HEK293 (cell line): ENCODE measurements at regions not wholly inside any gene's neighbourhood (a gene's known extent, or its start where the extent isn't known, plus 50 kb on each side); places are given as distances from the start of the nearest gene placed in this dataset.

ENCODE experiments used
- CTCF ChIA-PET: fragments of 350-600 bp; formaldehyde crosslinking; extraction: SDS; loops from one replicate; lab custom pipeline; 2021; ENCODE audit warnings: antibody characterized with exemption; lab: Yijun Ruan, JAX
- POLR2A ChIA-PET: fragments of 300-600 bp; formaldehyde crosslinking; extraction: SDS; loops from one replicate; lab custom pipeline; 2020; ENCODE audit warnings: antibody characterized with exemption, inconsistent platforms; lab: Yijun Ruan, JAX
- H3K27ac ChIP-seq: fragments of 200-500 bp; sonication (Bioruptor generic); 2 replicates; pipeline ENCODE4 v1.5.1; 2014; ENCODE audit warnings: low read depth, low read length, control low read depth, inconsistent platforms; ENCODE audit errors: extremely low read depth
- H3K36me3 ChIP-seq, 2 experiments: fragments of 200-500 bp in 1 of 2; sonication (Bioruptor generic) in 1 of 2; 1 replicate in 1 of 2; 2 replicates in 1 of 2; pipeline ENCODE4 v1.5.1; 2014 to 2017; ENCODE audit warnings: inconsistent platforms in 2 of 2, low read length in 2 of 2; ENCODE audit not compliant: control insufficient read depth in 2 of 2, insufficient read depth in 1 of 2
- H3K4me1 ChIP-seq: fragments of 200-500 bp; sonication (Bioruptor generic); 2 replicates; pipeline ENCODE4 v1.5.1; 2014; ENCODE audit warnings: mild to moderate bottlenecking, low read length, inconsistent platforms; ENCODE audit not compliant: control insufficient read depth, insufficient read depth
- H3K4me3 ChIP-seq: 2 replicates; pipeline ENCODE4 v1.5.1; 2011; ENCODE audit warnings: low read depth, mild to moderate bottlenecking, control low read depth, low read length, moderate library complexity
- H3K9me3 ChIP-seq: fragments of 200-500 bp; sonication (Bioruptor generic); 2 replicates; pipeline ENCODE4 v1.5.1; 2014; ENCODE audit warnings: low read depth, low read length, inconsistent platforms; ENCODE audit not compliant: control insufficient read depth, insufficient read depth
- SCRT1 ChIP-seq: fragments of 450-650 bp; formaldehyde crosslinking; IDR thresholded peaks from 2 replicates; pipeline ENCODE4 v1.5.1; 2016; ENCODE audit warnings: missing biosample characterization, missing genetic modification characterization, borderline replicate concordance
- ZNF155 ChIP-seq: fragments of 450-650 bp; formaldehyde crosslinking; IDR thresholded peaks from 2 replicates; pipeline ENCODE4 v1.5.1; 2016; ENCODE audit warnings: missing biosample characterization, missing genetic modification characterization
- ZNF184 ChIP-seq: fragments of 450-650 bp; IDR thresholded peaks from 2 replicates; pipeline ENCODE4 v1.5.1; 2018; ENCODE audit warnings: missing biosample characterization, mild to moderate bottlenecking, missing genetic modification characterization
- ZNF202 ChIP-seq: fragments of 450-650 bp; formaldehyde crosslinking; IDR thresholded peaks from 2 replicates; pipeline ENCODE4 v1.5.1; 2016; ENCODE audit warnings: missing biosample characterization, missing genetic modification characterization, borderline replicate concordance
- ZNF214 ChIP-seq: fragments of 450-650 bp; formaldehyde crosslinking; IDR thresholded peaks from 2 replicates; pipeline ENCODE4 v1.5.1; 2017; ENCODE audit warnings: missing biosample characterization, mild to moderate bottlenecking, missing genetic modification characterization, borderline replicate concordance
- ZNF239 ChIP-seq: fragments of 450-650 bp; formaldehyde crosslinking; IDR thresholded peaks from 2 replicates; pipeline ENCODE4 v1.5.1; 2016; ENCODE audit warnings: missing biosample characterization, missing genetic modification characterization
- ZNF530 ChIP-seq: fragments of 450-650 bp; formaldehyde crosslinking; IDR thresholded peaks from 2 replicates; pipeline ENCODE4 v1.5.1; 2016; ENCODE audit warnings: low read depth, missing biosample characterization, missing genetic modification characterization
- ZNF555 ChIP-seq: fragments of 450-650 bp; formaldehyde crosslinking; conservative IDR thresholded peaks from 2 replicates; pipeline ENCODE4 v1.5.1; 2017; ENCODE audit warnings: missing biosample characterization, mild to moderate bottlenecking, missing genetic modification characterization, inconsistent platforms
- ZNF571 ChIP-seq: fragments of 450-650 bp; formaldehyde crosslinking; IDR thresholded peaks from 2 replicates; pipeline ENCODE4 v1.5.0; 2017; ENCODE audit warnings: missing biosample characterization, missing genetic modification characterization
- ZNF600 ChIP-seq: fragments of 450-650 bp; formaldehyde crosslinking; IDR thresholded peaks from 2 replicates; pipeline ENCODE4 v1.5.1; 2016; ENCODE audit warnings: missing biosample characterization, missing genetic modification characterization
- ZNF610 ChIP-seq: fragments of 450-650 bp; formaldehyde crosslinking; IDR thresholded peaks from 2 replicates; pipeline ENCODE4 v1.5.1; 2016; ENCODE audit warnings: missing biosample characterization, missing genetic modification characterization, borderline replicate concordance
- ZNF843 ChIP-seq: fragments of 450-650 bp; formaldehyde crosslinking; IDR thresholded peaks from 2 replicates; pipeline ENCODE4 v1.5.1; 2016; ENCODE audit warnings: missing biosample characterization, missing genetic modification characterization
- TF ChIP-seq, protein P1 (sequence below): fragments of 450-650 bp; formaldehyde crosslinking; IDR thresholded peaks from 2 replicates; pipeline ENCODE4 v1.5.1; 2016; ENCODE audit warnings: missing biosample characterization, missing genetic modification characterization
- TF ChIP-seq, protein P2 (sequence below): fragments of 450-650 bp; formaldehyde crosslinking; IDR thresholded peaks from 2 replicates; pipeline ENCODE4 v1.5.1; 2017; ENCODE audit warnings: missing biosample characterization, missing genetic modification characterization
- TF ChIP-seq, protein P3 (sequence below): fragments of 450-650 bp; formaldehyde crosslinking; IDR thresholded peaks from 2 replicates; pipeline ENCODE4 v1.5.1; 2016; ENCODE audit warnings: missing biosample characterization, missing genetic modification characterization
- TF ChIP-seq, protein P4 (sequence below): fragments of 450-650 bp; formaldehyde crosslinking; IDR thresholded peaks from 2 replicates; pipeline ENCODE4 v1.5.1; 2017; ENCODE audit warnings: missing biosample characterization, missing genetic modification characterization
- TF ChIP-seq, protein P5 (sequence below): fragments of 450-650 bp; formaldehyde crosslinking; IDR thresholded peaks from 2 replicates; pipeline ENCODE4 v1.5.1; 2017; ENCODE audit warnings: missing biosample characterization, mild to moderate bottlenecking, missing genetic modification characterization, moderate library complexity
- TF ChIP-seq, protein P6 (sequence below): fragments of 450-650 bp; formaldehyde crosslinking; IDR thresholded peaks from 2 replicates; pipeline ENCODE4 v1.5.1; 2016; ENCODE audit warnings: missing biosample characterization, missing genetic modification characterization
- TF ChIP-seq, protein P7 (sequence below): IDR thresholded peaks from 2 replicates; pipeline ENCODE4 v1.6.1; 2011; ENCODE audit warnings: mild to moderate bottlenecking, low read depth, low read length, borderline replicate concordance
- TF ChIP-seq, protein P8 (sequence below): fragments of 450-650 bp; formaldehyde crosslinking; IDR thresholded peaks from 2 replicates; pipeline ENCODE4 v1.5.1; 2017; ENCODE audit warnings: missing biosample characterization, missing genetic modification characterization

DNA sequence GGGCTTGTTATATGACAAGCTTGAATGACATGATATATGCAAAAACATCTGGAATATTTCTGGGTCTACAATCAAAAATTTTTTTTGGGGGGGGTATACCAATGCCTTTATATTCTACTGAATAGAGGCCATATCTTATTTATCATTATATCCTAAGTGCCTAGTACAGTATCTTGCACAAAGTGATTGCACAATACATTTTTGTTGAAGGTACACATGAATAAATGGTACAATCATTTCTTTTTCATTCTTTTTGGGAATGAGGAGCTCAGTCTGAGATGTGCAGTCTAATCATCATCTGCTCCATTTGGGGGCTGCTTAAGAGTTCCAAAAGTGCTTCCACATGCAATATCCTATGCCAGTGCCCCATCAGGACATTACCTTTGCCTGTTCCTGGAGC is 214.6 kb downstream of the KIF20B start:
- TF ChIP-seq ZNF610 (tag by site-specific recombination) = no peak
- TF ChIP-seq SCRT1 = no peak
- TF ChIP-seq ZNF530 (tag by site-specific recombination) = no peak
- TF ChIP-seq ZNF202 = no peak
- TF ChIP-seq, protein P1, sequence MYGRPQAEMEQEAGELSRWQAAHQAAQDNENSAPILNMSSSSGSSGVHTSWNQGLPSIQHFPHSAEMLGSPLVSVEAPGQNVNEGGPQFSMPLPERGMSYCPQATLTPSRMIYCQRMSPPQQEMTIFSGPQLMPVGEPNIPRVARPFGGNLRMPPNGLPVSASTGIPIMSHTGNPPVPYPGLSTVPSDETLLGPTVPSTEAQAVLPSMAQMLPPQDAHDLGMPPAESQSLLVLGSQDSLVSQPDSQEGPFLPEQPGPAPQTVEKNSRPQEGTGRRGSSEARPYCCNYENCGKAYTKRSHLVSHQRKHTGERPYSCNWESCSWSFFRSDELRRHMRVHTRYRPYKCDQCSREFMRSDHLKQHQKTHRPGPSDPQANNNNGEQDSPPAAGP = no peak
- TF ChIP-seq ZNF239 (tag by site-specific recombination) = no peak
- TF ChIP-seq, protein P2, sequence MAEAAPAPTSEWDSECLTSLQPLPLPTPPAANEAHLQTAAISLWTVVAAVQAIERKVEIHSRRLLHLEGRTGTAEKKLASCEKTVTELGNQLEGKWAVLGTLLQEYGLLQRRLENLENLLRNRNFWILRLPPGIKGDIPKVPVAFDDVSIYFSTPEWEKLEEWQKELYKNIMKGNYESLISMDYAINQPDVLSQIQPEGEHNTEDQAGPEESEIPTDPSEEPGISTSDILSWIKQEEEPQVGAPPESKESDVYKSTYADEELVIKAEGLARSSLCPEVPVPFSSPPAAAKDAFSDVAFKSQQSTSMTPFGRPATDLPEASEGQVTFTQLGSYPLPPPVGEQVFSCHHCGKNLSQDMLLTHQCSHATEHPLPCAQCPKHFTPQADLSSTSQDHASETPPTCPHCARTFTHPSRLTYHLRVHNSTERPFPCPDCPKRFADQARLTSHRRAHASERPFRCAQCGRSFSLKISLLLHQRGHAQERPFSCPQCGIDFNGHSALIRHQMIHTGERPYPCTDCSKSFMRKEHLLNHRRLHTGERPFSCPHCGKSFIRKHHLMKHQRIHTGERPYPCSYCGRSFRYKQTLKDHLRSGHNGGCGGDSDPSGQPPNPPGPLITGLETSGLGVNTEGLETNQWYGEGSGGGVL (tag by site-specific recombination) = no peak
- no peak for TF ChIP-seq ZNF184 (tag by site-specific recombination)
- no peak for TF ChIP-seq ZNF555 (tag by site-specific recombination)
- TF ChIP-seq, protein P3, sequence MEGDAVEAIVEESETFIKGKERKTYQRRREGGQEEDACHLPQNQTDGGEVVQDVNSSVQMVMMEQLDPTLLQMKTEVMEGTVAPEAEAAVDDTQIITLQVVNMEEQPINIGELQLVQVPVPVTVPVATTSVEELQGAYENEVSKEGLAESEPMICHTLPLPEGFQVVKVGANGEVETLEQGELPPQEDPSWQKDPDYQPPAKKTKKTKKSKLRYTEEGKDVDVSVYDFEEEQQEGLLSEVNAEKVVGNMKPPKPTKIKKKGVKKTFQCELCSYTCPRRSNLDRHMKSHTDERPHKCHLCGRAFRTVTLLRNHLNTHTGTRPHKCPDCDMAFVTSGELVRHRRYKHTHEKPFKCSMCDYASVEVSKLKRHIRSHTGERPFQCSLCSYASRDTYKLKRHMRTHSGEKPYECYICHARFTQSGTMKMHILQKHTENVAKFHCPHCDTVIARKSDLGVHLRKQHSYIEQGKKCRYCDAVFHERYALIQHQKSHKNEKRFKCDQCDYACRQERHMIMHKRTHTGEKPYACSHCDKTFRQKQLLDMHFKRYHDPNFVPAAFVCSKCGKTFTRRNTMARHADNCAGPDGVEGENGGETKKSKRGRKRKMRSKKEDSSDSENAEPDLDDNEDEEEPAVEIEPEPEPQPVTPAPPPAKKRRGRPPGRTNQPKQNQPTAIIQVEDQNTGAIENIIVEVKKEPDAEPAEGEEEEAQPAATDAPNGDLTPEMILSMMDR (tag by site-specific recombination) = no peak
- TF ChIP-seq, protein P4, sequence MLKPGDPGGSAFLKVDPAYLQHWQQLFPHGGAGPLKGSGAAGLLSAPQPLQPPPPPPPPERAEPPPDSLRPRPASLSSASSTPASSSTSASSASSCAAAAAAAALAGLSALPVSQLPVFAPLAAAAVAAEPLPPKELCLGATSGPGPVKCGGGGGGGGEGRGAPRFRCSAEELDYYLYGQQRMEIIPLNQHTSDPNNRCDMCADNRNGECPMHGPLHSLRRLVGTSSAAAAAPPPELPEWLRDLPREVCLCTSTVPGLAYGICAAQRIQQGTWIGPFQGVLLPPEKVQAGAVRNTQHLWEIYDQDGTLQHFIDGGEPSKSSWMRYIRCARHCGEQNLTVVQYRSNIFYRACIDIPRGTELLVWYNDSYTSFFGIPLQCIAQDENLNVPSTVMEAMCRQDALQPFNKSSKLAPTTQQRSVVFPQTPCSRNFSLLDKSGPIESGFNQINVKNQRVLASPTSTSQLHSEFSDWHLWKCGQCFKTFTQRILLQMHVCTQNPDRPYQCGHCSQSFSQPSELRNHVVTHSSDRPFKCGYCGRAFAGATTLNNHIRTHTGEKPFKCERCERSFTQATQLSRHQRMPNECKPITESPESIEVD (tag by site-specific recombination) = no peak
- TF ChIP-seq, protein P5, sequence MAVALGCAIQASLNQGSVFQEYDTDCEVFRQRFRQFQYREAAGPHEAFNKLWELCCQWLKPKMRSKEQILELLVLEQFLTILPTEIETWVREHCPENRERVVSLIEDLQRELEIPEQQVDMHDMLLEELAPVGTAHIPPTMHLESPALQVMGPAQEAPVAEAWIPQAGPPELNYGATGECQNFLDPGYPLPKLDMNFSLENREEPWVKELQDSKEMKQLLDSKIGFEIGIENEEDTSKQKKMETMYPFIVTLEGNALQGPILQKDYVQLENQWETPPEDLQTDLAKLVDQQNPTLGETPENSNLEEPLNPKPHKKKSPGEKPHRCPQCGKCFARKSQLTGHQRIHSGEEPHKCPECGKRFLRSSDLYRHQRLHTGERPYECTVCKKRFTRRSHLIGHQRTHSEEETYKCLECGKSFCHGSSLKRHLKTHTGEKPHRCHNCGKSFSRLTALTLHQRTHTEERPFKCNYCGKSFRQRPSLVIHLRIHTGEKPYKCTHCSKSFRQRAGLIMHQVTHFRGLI (tag by site-specific recombination) = no peak
- no peak for TF ChIP-seq ZNF600 (tag by site-specific recombination)
- no peaks in the 10 kb centered on the region for H3K9me3 ChIP-seq
- no peaks in the 10 kb centered on the region for H3K36me3 ChIP-seq
- ChIA-PET CTCF (no interaction called here), POLR2A (no interaction called here)
- H3K27ac ChIP-seq = no peak overlapping the region
- H3K4me1 ChIP-seq = no peaks in the 10 kb centered on the region
- no peak overlapping the region for H3K4me3 ChIP-seq

DNA sequence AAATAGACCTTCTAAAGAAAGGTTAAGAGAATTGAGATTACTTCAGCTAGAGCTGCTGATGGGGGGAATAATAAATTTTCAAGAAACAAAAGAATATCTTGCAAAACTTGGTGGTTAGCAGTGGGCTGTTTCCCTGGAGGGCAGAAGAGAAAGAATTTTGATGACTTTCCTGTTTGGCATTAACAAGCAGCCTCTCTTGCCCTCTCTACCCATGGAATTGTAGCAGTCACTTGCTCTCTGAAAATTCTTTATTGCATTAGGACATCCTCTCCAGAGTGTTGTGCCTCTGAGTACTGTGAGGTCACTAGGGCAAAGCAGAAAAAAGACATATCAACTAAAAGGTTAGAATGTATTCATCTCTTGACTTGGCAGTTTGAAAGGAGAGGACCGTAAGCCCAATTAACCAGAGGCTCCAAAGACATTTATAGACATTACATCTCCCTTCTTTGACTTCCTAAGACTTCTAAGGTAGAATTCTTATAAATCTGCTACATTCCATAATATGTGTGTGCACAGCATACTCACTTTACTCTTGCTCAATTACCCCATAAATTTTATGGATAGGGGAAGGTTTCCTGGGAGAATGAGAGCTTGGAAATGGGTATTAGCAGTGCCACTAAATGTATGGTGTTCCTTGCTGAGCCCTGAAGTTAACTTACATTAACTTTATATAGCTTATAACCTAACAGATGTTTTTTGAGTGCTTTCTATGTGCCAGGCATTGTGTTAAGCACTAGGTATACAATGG is 215.3 kb downstream of the KIF20B start:
- ChIA-PET POLR2A (no interaction called here), CTCF (no interaction called here)
- no peak overlapping the region for H3K27ac ChIP-seq
- TF ChIP-seq, protein P6, sequence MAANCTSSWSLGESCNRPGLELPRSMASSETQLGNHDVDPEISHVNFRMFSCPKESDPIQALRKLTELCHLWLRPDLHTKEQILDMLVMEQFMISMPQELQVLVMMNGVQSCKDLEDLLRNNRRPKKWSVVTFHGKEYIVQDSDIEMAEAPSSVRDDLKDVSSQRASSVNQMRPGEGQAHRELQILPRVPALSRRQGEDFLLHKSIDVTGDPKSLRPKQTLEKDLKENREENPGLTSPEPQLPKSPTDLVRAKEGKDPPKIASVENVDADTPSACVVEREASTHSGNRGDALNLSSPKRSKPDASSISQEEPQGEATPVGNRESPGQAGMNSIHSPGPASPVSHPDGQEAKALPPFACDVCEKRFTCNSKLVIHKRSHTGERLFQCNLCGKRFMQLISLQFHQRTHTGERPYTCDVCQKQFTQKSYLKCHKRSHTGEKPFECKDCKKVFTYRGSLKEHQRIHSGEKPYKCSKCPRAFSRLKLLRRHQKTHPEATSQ (tag by site-specific recombination) = no peak
- TF ChIP-seq, protein P7, sequence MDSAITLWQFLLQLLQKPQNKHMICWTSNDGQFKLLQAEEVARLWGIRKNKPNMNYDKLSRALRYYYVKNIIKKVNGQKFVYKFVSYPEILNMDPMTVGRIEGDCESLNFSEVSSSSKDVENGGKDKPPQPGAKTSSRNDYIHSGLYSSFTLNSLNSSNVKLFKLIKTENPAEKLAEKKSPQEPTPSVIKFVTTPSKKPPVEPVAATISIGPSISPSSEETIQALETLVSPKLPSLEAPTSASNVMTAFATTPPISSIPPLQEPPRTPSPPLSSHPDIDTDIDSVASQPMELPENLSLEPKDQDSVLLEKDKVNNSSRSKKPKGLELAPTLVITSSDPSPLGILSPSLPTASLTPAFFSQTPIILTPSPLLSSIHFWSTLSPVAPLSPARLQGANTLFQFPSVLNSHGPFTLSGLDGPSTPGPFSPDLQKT = no peak
- TF ChIP-seq ZNF843 (no peak), ZNF571 (tag by site-specific recombination) (no peak), ZNF155 (tag by site-specific recombination) (no peak), ZNF610 (tag by site-specific recombination) (no peak), ZNF530 (tag by site-specific recombination) (no peak), ZNF214 (no peak)
- TF ChIP-seq, protein P8, sequence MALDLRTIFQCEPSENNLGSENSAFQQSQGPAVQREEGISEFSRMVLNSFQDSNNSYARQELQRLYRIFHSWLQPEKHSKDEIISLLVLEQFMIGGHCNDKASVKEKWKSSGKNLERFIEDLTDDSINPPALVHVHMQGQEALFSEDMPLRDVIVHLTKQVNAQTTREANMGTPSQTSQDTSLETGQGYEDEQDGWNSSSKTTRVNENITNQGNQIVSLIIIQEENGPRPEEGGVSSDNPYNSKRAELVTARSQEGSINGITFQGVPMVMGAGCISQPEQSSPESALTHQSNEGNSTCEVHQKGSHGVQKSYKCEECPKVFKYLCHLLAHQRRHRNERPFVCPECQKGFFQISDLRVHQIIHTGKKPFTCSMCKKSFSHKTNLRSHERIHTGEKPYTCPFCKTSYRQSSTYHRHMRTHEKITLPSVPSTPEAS = no peak

More for the DNA sequence above, 215.3 kb downstream of the KIF20B start:
- H3K4me1 ChIP-seq = no peaks in the 10 kb centered on the region
- no peaks in the 10 kb centered on the region for H3K36me3 ChIP-seq
- no peaks in the 10 kb centered on the region for H3K9me3 ChIP-seq
- H3K4me3 ChIP-seq = no peak overlapping the region
